KMS-11 (cell line): ENCODE measurements at regions not wholly inside any gene's neighbourhood (a gene's known extent, or its start where the extent isn't known, plus 50 kb on each side); places are given as distances from the start of the nearest gene placed in this dataset.

ENCODE experiments used
- H2AFZ ChIP-seq: fragments of 200-600 bp; sonication (generic); 2 replicates; pipeline ENCODE4 v1.6.1; 2016; ENCODE audit warnings: antibody characterized with exemption, mixed run types, low read depth
- H3K27ac ChIP-seq: fragments of 200-600 bp; sonication (generic); 2 replicates; pipeline ENCODE4 v1.6.1; 2016; ENCODE audit warnings: mild to moderate bottlenecking, mixed run types
- H3K27me3 ChIP-seq: fragments of 200-600 bp; sonication (generic); 2 replicates; pipeline ENCODE4 v1.6.1; 2017; ENCODE audit warnings: mild to moderate bottlenecking, low read depth, mixed run types, moderate library complexity; ENCODE audit not compliant: insufficient read depth
- H3K36me3 ChIP-seq: fragments of 200-600 bp; sonication (generic); 2 replicates; pipeline ENCODE4 v1.6.1; 2017; ENCODE audit warnings: mild to moderate bottlenecking, mixed run types; ENCODE audit not compliant: insufficient read depth
- H3K4me1 ChIP-seq: fragments of 200-600 bp; sonication (generic); 2 replicates; pipeline ENCODE4 v1.6.1; 2016; ENCODE audit warnings: mild to moderate bottlenecking, low read depth, mixed run types; ENCODE audit not compliant: poor library complexity, severe bottlenecking
- H3K4me2 ChIP-seq: fragments of 200-600 bp; sonication (generic); 2 replicates; pipeline ENCODE4 v1.7.0; 2016; ENCODE audit warnings: mild to moderate bottlenecking, mixed run types
- H3K4me3 ChIP-seq: fragments of 200-600 bp; sonication (generic); IDR thresholded peaks from 2 replicates; pipeline ENCODE4 v1.6.1; 2017; ENCODE audit warnings: low read depth, low read length, mixed read lengths; ENCODE audit not compliant: insufficient read depth
- H3K79me2 ChIP-seq: fragments of 200-600 bp; sonication (generic); 2 replicates; pipeline ENCODE4 v1.6.1; 2016; ENCODE audit warnings: low read depth, mixed run types; ENCODE audit not compliant: insufficient read depth
- H3K9ac ChIP-seq: fragments of 200-600 bp; sonication (generic); 2 replicates; pipeline ENCODE4 v1.6.1; 2016; ENCODE audit warnings: mild to moderate bottlenecking, mixed run types
- H4K20me1 ChIP-seq: fragments of 200-600 bp; sonication (generic); 2 replicates; pipeline ENCODE4 v1.6.1; 2016; ENCODE audit warnings: mild to moderate bottlenecking, mixed run types; ENCODE audit not compliant: insufficient read depth
- CTCF ChIP-seq: fragments of 200-600 bp; sonication (generic); conservative IDR thresholded peaks from 2 replicates; pipeline ENCODE4 v1.6.1; 2017; ENCODE audit warnings: low read depth, mild to moderate bottlenecking, antibody characterized with exemption, low read length, moderate library complexity, mixed read lengths

GRCh38 chr1:147811273-147811672, 50.9 kb upstream of the GJA5 start:
- H3K27me3 ChIP-seq, result no peaks in the 10 kb centered on the region
- no peaks in the 10 kb centered on the region for H3K36me3 ChIP-seq
- no peaks in the 10 kb centered on the region for H3K79me2 ChIP-seq

GRCh38 chr1:147811751-147812150, 51.3 kb upstream of the GJA5 start:
- no peak for TF ChIP-seq CTCF
- Histone ChIP-seq H3K27ac (no peak overlapping the region), H3K36me3 (no peaks in the 10 kb centered on the region), H4K20me1 (no peaks in the 10 kb centered on the region), H3K9ac (no peak overlapping the region), H3K4me3 (no peak overlapping the region), H2AFZ (no peak overlapping the region), H3K27me3 (no peaks in the 10 kb centered on the region), H3K4me1 (no peaks in the 10 kb centered on the region), H3K79me2 (no peaks in the 10 kb centered on the region), H3K4me2 (no peak overlapping the region)

More at GRCh38 chr1:147811273-147811672, 50.9 kb upstream of the GJA5 start:
- no peaks in the 10 kb centered on the region for H3K4me1 ChIP-seq
- no peak for TF ChIP-seq CTCF
- H4K20me1 ChIP-seq, result no peaks in the 10 kb centered on the region
- H3K4me3 ChIP-seq, result no peak overlapping the region
- H3K27ac ChIP-seq, result no peak overlapping the region
- no peak overlapping the region for H3K4me2 ChIP-seq
- H3K9ac ChIP-seq, result no peak overlapping the region
- H2AFZ ChIP-seq, result no peak overlapping the region

GRCh38 chr1:147812799-147813198, 52.4 kb upstream of the GJA5 start:
- H3K4me1 ChIP-seq, result no peaks in the 10 kb centered on the region
- H3K27me3 ChIP-seq, result no peaks in the 10 kb centered on the region
- H3K36me3 ChIP-seq, result no peaks in the 10 kb centered on the region
- no peak overlapping the region for H3K9ac ChIP-seq
- no peak overlapping the region for H3K4me2 ChIP-seq
- H3K27ac ChIP-seq, result no peak overlapping the region
- H4K20me1 ChIP-seq, result no peaks in the 10 kb centered on the region
- H2AFZ ChIP-seq, result no peak overlapping the region
- no peak for TF ChIP-seq CTCF
- H3K79me2 ChIP-seq, result no peaks in the 10 kb centered on the region
- H3K4me3 ChIP-seq, result no peak overlapping the region

- H2AFZ ChIP-seq, result no peak overlapping the region
- H3K4me2 ChIP-seq, result no peak overlapping the region
- H3K27ac ChIP-seq, result no peak overlapping the region
- no peaks in the 10 kb centered on the region for H3K27me3 ChIP-seq
- no peaks in the 10 kb centered on the region for H3K4me1 ChIP-seq
- TF ChIP-seq CTCF, result 0 out of 2 replicates have a peak, but pooled peaks have one; percentile 29
- no peaks in the 10 kb centered on the region for H3K79me2 ChIP-seq
- H3K4me3 ChIP-seq, result no peak overlapping the region
- no peaks in the 10 kb centered on the region for H3K36me3 ChIP-seq
- no peak overlapping the region for H3K9ac ChIP-seq
- H4K20me1 ChIP-seq, result no peaks in the 10 kb centered on the region
Observed at GRCh38 chr1:147815503-147815902, 55.1 kb upstream of the GJA5 start.
